AG04450 (cell line): ENCODE measurements at regions not wholly inside any gene's neighbourhood (a gene's known extent, or its start where the extent isn't known, plus 50 kb on each side); places are given as distances from the start of the nearest gene placed in this dataset.

Source experiments
- CTCF ChIA-PET: fragments of 300-600, 350-600 bp; formaldehyde crosslinking; extraction: SDS; loops from one replicate; lab custom pipeline; 2022; ENCODE audit warnings: antibody characterized with exemption, inconsistent platforms; lab: Charles Lee
- POLR2A ChIA-PET: fragments of 350-600 bp; formaldehyde crosslinking; extraction: SDS; loops from one replicate; lab custom pipeline; 2021; ENCODE audit warnings: antibody characterized with exemption, inconsistent platforms; lab: Yijun Ruan, JAX
- DNase-seq: peaks from one replicate; pipeline ENCODE4 v3.0.0-alpha.2; 2011; ENCODE audit warnings: low read depth, low spot score
- H3K27ac ChIP-seq: one replicate; pipeline ENCODE4 v1.5.1; 2012; ENCODE audit warnings: low read depth, low read length, control low read depth
- H3K27me3 ChIP-seq: one replicate; pipeline ENCODE4 v1.6.0; 2012; ENCODE audit warnings: low read length; ENCODE audit not compliant: control insufficient read depth, insufficient read depth
- H3K4me3 ChIP-seq: 2 replicates; pipeline ENCODE4 v1.5.1; 2011; ENCODE audit warnings: mild to moderate bottlenecking, low read depth, low read length, control low read depth
- H3K9me3 ChIP-seq: 2 replicates; pipeline ENCODE4 v1.5.1; 2012; ENCODE audit warnings: low read length; ENCODE audit not compliant: control insufficient read depth, insufficient read depth
- TF ChIP-seq, protein P1 (sequence below): IDR thresholded peaks from 2 replicates; pipeline ENCODE4 v1.5.1; 2011; ENCODE audit warnings: low read depth, low read length, control low read depth, inconsistent platforms

DNA sequence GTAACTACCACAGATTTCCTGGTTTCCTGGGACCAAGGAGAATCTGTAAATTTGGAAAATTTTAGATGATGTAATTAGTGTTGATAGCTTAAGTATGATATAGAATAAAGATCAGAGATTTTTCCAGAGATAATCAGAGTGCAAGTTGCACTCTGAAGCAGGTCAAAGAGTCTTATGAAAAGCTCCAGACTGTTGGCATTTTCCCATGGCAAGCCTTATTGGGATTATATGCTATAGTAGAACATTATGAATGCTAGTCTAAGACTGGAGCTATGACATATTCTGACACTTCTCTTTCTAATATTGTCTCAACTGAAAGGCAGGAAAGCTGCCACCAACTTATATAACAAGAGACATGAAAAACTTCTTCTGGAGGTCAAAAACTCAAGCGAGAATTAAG is 1638.3 kb upstream of the LRRTM1 start:
- ChIA-PET CTCF (no interaction called here), POLR2A (no interaction called here)
- DNase-seq, result no peak
- no peak overlapping the region for H3K27ac ChIP-seq
- TF ChIP-seq, protein P1, sequence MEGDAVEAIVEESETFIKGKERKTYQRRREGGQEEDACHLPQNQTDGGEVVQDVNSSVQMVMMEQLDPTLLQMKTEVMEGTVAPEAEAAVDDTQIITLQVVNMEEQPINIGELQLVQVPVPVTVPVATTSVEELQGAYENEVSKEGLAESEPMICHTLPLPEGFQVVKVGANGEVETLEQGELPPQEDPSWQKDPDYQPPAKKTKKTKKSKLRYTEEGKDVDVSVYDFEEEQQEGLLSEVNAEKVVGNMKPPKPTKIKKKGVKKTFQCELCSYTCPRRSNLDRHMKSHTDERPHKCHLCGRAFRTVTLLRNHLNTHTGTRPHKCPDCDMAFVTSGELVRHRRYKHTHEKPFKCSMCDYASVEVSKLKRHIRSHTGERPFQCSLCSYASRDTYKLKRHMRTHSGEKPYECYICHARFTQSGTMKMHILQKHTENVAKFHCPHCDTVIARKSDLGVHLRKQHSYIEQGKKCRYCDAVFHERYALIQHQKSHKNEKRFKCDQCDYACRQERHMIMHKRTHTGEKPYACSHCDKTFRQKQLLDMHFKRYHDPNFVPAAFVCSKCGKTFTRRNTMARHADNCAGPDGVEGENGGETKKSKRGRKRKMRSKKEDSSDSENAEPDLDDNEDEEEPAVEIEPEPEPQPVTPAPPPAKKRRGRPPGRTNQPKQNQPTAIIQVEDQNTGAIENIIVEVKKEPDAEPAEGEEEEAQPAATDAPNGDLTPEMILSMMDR, result no peak
- H3K4me3 ChIP-seq, result no peak overlapping the region
- no peaks in the 10 kb centered on the region for H3K27me3 ChIP-seq
- H3K9me3 ChIP-seq, result no peaks in the 10 kb centered on the region; the same call in 1 of the 2 replicates

DNA sequence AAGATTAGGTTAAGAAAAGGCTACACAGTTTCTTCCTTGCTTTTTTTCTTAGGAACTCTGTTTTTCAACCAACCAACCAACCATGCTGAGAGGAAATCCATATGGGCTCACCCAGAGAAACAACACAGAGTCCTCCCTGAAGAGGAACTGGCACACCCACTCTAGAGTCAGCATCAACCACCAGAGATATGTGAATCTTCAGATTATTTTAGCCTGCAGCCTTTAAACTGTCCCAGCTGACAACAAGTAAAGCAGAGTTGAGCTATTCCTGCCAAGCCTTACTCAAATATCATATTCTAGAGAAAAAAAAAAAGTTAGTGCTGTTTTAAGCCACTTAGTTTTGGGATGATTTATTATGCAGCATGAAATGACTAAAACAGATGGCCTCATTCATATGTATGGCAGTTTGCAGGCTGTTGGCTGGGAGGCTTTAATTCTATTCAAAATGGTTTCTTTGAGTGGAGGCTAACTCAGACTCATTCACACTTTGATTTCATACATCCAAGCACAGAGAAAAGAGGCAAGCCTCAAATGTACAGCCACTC is 1637.7 kb upstream of the LRRTM1 start:
- no peaks in the 10 kb centered on the region; the same call in 1 of the 2 replicates for H3K9me3 ChIP-seq
- no peak for DNase-seq
- H3K4me3 ChIP-seq, result no peak overlapping the region
- no peak overlapping the region for H3K27ac ChIP-seq
- TF ChIP-seq, protein P1, result no peak
- ChIA-PET CTCF (no interaction called here), POLR2A (no interaction called here)
- H3K27me3 ChIP-seq, result no peaks in the 10 kb centered on the region

DNA sequence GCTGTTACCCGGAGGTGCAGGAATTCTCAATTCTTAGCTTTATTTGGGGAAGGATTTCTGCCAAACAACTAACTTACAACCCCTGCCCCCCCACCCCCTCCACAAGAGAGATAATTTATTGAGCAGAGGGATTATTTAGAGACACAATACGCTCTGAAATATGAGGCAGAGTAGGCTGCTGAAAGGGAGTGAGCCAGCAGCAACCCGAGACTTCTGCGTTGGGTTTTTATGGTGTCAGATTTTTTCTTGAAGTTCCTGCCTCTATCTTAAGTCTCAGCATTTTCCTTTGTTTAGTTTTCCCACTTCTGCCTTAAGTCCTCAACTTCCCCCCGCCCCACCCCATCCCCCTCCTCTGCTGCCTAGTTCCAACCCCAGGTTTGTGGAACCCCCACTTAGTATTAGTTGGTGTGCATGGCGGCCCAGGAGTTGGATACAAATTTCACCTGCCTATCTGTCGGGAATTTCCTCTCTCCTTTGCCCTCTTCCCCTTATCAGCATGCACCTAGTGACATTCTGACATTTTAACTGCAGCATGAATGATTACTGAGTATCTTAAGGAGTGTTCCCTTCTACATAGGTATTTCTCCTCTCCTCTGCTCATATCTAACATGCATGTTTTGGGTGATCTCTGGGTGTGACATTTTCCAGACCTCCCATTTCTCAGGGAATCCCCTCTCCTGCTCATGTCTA is 1635.9 kb upstream of the LRRTM1 start:
- Histone ChIP-seq H3K27ac (no peak overlapping the region), H3K27me3 (no peaks in the 10 kb centered on the region), H3K9me3 (no peaks in the 10 kb centered on the region), H3K4me3 (no peak overlapping the region)
- TF ChIP-seq, protein P1, result no peak
- no peak for DNase-seq
- ChIA-PET CTCF (no interaction called here), POLR2A (no interaction called here)

DNA sequence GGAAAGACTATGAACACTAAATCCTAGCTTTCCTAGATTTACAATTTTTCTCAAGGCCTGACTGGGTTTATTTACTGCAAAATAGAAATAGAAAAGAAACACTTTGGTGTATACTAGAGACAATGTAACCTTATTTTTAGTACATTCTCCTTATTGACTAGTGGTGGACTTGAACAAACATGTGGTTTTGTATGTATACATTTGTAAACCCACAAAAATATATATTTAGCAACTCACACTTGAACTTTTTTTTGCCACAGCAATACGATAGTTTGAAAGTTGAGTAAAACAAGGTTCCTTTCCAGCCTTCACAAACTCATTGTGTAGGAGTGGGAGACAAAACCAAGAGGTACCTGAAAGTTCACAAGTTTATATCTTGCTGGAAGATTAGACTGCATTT is 1633.4 kb upstream of the LRRTM1 start:
- no peaks in the 10 kb centered on the region for H3K9me3 ChIP-seq
- no peak overlapping the region for H3K27ac ChIP-seq
- ChIA-PET CTCF (no interaction called here), POLR2A (no interaction called here)
- no peaks in the 10 kb centered on the region for H3K27me3 ChIP-seq
- TF ChIP-seq, protein P1, result no peak
- no peak for DNase-seq
- H3K4me3 ChIP-seq, result no peak overlapping the region

DNA sequence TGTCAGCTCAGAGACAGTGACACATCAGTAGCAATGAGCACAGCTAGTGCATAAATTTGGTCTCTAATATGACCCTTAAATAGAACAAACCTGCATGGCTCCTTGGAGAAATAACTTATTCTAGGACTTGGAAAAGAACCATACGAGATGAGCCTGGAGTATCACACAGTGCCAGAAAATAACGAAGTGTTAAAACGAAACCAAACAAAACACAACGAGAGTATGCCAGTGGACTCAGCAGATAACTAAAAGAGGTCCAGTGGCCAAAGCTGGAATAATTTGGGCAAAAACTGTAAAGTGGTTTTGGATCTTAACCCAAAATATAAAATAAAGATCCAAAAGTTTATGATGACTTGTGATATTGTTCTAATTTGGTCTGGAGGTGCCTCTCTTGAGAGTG is 1599.0 kb upstream of the LRRTM1 start:
- CTCF ChIA-PET, result no interaction called here
- no peak overlapping the region for H3K27ac ChIP-seq
- H3K4me3 ChIP-seq, result no peak overlapping the region
- TF ChIP-seq, protein P1, result no peak
- no peaks in the 10 kb centered on the region for H3K9me3 ChIP-seq
- no peak for DNase-seq
- POLR2A ChIA-PET, result no interaction called here
- no peaks in the 10 kb centered on the region for H3K27me3 ChIP-seq
